GM19043 (cell line): ENCODE measurements at regions not wholly inside any gene's neighbourhood (a gene's known extent, or its start where the extent isn't known, plus 50 kb on each side); places are given as distances from the start of the nearest gene placed in this dataset.

Experiments used
- ATAC-seq: cut with Tn5 transposase; IDR thresholded peaks from one replicate; pipeline ENCODE4 v1.9.1; 2021; ENCODE audit warnings: low read depth; ENCODE audit not compliant: unreplicated experiment

GRCh38 chr3:188084752-188085583 is 69.0 kb upstream of the LPP start:
- ATAC-seq, result no peak

DNA sequence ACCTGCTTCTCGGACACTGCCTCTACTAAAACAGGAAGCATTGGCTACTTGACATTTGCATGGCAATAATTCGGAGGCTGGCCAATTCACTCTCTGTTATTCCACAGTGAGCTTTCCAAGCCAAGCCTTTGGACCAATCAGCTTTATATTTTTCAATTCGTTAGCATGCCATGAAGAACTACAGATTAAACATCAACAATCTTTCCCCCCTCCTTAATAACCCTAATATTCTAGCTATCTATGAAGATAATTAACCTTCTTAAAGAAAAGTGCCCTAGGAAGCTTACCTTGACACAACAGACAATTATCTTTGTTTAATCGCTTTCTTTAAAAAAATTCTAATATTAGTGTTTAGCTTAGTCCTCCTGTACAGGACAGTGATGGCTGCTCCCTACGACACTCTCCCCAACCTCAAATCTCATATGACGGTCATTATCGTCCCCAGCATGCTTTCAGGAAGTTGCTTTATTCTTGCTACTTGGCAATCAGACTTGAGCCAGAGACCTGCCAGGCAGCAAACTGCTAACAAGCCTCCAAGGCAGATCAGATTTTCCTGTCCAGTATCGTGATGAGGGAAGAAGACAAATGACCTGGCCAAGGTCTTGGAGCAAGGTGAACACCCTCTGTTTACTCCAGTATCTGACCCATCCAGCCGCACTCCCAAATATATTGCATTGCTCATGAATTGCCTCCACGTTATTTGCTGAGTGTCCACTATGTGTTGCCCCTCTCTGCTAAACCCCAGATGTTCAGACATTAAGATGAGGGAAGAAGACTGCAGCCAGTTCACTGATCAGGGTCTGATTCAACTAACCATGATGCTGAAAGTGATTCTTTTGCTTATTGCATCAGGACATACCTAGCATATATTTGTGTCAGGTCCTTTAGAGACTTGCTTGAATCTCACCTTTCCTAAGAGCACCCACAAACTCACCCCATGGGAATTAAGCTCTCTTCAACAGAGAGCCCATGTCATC is 68.1 kb upstream of the LPP start:
- no peak for ATAC-seq

DNA sequence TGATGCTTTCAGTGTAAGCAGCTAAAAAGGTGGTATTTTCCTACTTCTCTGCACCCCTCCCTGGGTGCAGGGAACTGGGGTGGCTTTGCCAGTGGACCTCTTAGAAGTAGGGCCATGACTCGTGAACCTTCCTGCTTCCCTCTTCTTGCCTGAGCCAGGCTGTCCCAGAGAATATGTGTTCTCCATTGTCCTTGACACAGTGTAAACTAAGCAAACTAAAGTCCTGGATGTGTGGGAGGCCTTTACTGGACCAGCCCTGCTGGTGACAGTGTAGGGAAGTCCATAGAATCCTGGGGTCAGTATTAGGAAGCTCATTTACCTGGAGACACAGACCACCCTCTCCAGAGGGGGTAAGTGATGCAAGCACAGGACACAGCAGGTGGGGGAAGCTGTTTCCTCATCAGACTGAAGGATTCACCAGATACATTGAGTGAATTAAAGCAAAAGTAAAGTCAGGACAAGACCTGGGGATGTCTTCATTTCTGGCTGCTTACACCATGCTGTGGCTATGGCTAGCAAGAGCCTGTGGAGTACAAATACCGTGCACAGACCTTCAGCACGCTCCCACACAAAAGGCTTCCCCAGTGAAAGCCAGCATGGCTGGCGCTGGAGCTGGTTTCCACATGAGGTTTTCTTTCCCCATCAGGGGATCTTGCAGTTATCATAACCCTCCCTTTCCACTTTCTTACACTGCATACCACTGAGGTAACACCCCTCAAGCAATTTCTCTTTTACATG is 64.8 kb upstream of the LPP start:
- ATAC-seq, result no peak

DNA sequence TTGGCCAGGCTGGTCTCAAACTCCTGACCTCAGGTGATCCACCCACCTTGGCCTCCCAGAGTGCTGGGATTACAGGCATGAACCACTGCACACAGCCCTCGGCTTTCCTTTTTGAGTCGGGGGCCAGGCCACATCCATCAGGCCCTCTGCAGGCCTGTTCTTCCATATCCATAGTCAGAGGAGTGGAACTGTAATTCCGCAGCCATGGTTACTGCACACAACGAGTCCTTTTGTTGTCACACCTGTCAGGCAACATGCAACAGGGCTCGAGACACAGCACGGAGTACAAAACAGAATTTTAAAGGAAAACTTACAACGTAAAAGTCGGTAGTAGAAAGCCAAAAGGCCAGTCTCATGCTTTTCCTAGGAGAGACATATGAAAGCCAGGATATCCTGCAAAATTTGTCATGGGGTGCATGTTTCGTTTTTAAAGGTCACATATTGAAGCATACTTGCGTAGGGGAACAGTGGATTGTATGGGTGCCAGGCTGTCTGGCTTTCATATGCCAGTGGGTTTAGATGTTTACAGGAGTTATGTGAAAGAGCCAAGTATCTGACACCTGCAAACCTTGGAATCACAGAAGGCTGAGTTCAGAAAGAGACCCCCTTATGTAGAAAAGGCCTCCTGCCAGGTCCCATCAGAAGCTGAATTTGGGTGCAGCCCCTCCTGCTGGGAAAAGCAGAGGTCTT is 63.2 kb upstream of the LPP start:
- no peak for ATAC-seq

- no peak for ATAC-seq
These were observed 62.2 kb upstream of the LPP start for GRCh38 chr3:188091746-188092145.

GRCh38 chr3:188092648-188093047 is 61.3 kb upstream of the LPP start:
- ATAC-seq, result no peak

- ATAC-seq, result no peak
These were observed 58.5 kb upstream of the LPP start for GRCh38 chr3:188095431-188095830.

DNA sequence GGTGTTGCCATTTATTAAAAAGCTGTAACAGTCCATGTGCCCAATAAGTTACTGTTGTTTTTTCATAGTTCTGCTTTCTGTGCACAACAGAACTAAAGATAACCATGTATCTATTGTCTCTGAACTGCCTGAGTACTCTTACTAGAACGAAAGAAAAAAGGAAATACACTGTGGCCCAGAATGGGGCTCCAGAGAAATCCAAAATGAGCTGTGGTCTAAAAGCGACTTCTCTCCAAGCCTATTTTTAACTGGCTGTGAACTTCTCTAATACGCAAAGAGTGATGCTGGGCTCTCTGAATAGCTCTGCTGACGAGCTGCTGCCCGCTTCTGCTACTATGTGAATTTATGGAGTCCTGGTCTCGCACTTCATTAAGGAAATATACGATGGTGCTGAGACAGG is 56.2 kb upstream of the LPP start:
- ATAC-seq, result no peak

DNA sequence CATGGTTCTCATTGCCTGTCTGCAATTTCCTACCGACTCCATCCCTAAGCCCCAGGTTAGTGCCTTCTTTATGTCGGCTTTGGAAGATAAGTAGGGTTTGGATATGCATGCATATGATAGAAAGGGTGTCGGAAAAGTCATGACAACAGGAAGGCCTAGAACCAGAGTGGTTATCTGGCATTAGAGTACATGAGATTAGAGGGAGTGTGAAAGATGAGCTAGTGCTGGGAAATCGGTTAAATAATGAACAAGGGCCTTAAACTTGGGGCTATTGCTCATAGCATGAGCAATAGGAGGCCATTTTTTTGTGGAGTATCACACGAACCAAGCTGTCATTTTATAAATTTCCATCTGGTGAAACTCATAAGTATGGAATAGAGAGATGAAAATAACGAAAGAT is 54.0 kb upstream of the LPP start:
- no peak for ATAC-seq

GRCh38 chr3:188102861-188103547 is 51.0 kb upstream of the LPP start:
- no peak for ATAC-seq

GRCh38 chr3:188104050-188104449 is 49.9 kb upstream of the LPP start:
- ATAC-seq, result no peak
